ENCODE measurements at regions not wholly inside any gene's neighbourhood (a gene's known extent, or its start where the extent isn't known, plus 50 kb on each side); places are given as distances from the start of the nearest gene placed in this dataset.

DNA sequence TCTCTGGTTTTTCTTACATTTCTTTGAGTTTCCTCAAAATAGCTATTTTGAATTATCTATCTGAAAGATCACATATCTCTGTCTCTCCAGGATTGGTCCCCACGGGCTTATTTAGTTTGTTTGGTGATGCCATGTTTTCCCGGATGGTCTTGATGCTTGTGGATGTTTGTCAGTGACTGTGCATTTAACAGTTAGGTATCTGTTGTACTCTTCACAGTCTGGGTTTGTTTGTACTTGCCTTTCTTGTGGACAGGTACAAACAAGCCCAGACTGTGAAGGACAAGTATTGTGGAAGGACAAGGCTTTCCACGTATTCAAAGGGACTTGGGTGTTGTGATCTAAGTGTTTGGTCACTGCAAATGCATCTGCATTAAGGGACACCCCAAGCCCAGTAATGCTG, 49.9 kb upstream of the TOP1 start:
- POLR2A ChIA-PET (ENCODE audit: low non-redundant PET) = no interaction called here

More for the DNA sequence above, 49.9 kb upstream of the TOP1 start:
- no peak for TF ChIP-seq CTCF (conservative IDR thresholded peaks at IDR 0.05; ENCODE audit: low read depth)
- no peak overlapping the region for H3K27ac ChIP-seq
- CTCF ChIA-PET = interaction anchor here (1.5 to 1.7 kb wide), 2 partner anchors 16 to 116 kb away, joined by 4 to 5 read pairs; no protein-coding TSS in a partner anchor
- DNase-seq (ENCODE audit: low spot score) = no peak

Data from RWPE1 (cell line).